Coronary artery (tissue), 2 donors: ENCODE measurements at regions not wholly inside any gene's neighbourhood (a gene's known extent, or its start where the extent isn't known, plus 50 kb on each side); places are given as distances from the start of the nearest gene placed in this dataset.

ENCODE experiments used
- DNase-seq: peaks from one replicate; pipeline ENCODE4 v3.0.0-alpha.2; 2017; ENCODE audit warnings: low spot score
- H3K27ac ChIP-seq, 2 donors: fragments of 200-600 bp; sonication (generic); one replicate each; pipeline ENCODE4 v1.5.1; 2016 to 2019
- H3K4me3 ChIP-seq: fragments of 200-600 bp; sonication (generic); 2 replicates; pipeline ENCODE4 v1.5.1; 2016; ENCODE audit warnings: mild to moderate bottlenecking, moderate library complexity
- CTCF ChIP-seq: fragments of 200-600 bp; sonication (generic); IDR thresholded peaks from one replicate; pipeline ENCODE4 v1.5.1; 2019; ENCODE audit warnings: antibody characterized with exemption

- no peak for DNase-seq
- TF ChIP-seq CTCF = no peak
- Histone ChIP-seq H3K27ac (no peak overlapping the region), H3K4me3 (no peak overlapping the region)
Measured at GRCh38 chr4:4775493-4776004, 83.9 kb upstream of the MSX1 start.

DNA sequence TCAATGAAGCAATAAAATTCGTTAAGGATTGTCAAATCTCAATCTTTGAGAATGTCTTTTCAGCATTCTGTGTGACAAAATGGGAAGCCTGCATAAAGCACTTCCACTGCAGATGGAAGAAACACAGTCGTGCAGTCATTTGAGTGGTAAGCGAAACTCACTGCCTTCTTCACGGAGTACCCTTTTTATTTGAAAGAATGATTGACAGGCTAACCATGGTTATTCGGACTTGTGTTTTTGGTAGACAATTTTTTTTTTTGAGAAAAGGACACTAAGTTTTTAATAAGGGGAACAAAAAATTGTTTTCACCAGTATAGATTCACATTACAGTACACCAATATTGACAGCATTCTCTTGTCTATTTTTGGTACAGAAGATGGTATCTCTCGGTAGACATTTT lies 86.9 kb upstream of the MSX1 start:
- H3K4me3 ChIP-seq = no peak overlapping the region
- TF ChIP-seq CTCF = no peak
- DNase-seq = no peak
- no peak overlapping the region for H3K27ac ChIP-seq

GRCh38 chr4:4771160-4771559 lies 88.3 kb upstream of the MSX1 start:
- Histone ChIP-seq H3K27ac (no peak overlapping the region), H3K4me3 (no peak overlapping the region)
- TF ChIP-seq CTCF = no peak
- DNase-seq = no peak

- H3K4me3 ChIP-seq = no peak overlapping the region
- TF ChIP-seq CTCF = no peak
- H3K27ac ChIP-seq = no peak overlapping the region
- DNase-seq = no peak
Measured at GRCh38 chr4:4770610-4771009, 88.9 kb upstream of the MSX1 start.

- no peak for DNase-seq
- Histone ChIP-seq H3K27ac (no peak overlapping the region), H3K4me3 (no peak overlapping the region)
- no peak for TF ChIP-seq CTCF
Measured at GRCh38 chr4:4766564-4766963, 92.9 kb upstream of the MSX1 start.

GRCh38 chr4:4765811-4766210 lies 93.7 kb upstream of the MSX1 start:
- TF ChIP-seq CTCF = no peak

GRCh38 chr4:4764558-4764905 lies 94.9 kb upstream of the MSX1 start:
- Histone ChIP-seq H3K4me3 (no peak overlapping the region), H3K27ac (no peak overlapping the region)
- no peak for DNase-seq
- TF ChIP-seq CTCF = no peak

More at GRCh38 chr4:4765811-4766210, 93.7 kb upstream of the MSX1 start:
- H3K4me3 ChIP-seq = no peak overlapping the region
- no peak overlapping the region for H3K27ac ChIP-seq
- no peak for DNase-seq
